PC-3 (cell line): ENCODE measurements at regions not wholly inside any gene's neighbourhood (a gene's known extent, or its start where the extent isn't known, plus 50 kb on each side); places are given as distances from the start of the nearest gene placed in this dataset.

Source experiments
- ATAC-seq: fragments of 200-7000 bp; cut with Tn5 transposase; 2 replicates; pipeline ENCODE4 v1.9.1; 2020; ENCODE audit warnings: mild to moderate bottlenecking, moderate library complexity
- BruUV-seq: library from RNA; stranded (reverse); fragments of 400-500 nt; replicated peaks from 2 replicates; lab custom pipeline; 2021; lab: Mats Ljungman, UMichigan
- CTCF ChIA-PET: fragments of 300-600 bp; sonication (Branson Sonifier 250); formaldehyde crosslinking; loops from one replicate; lab custom pipeline; 2022; ENCODE audit warnings: antibody characterized with exemption; lab: Charles Lee
- POLR2A ChIA-PET: fragments of 300-600 bp; sonication (Branson Sonifier 250); formaldehyde crosslinking; loops from one replicate; lab custom pipeline; 2022; ENCODE audit warnings: antibody characterized with exemption; ENCODE audit not compliant: unreplicated experiment; lab: Charles Lee
- DNase-seq: peaks from one replicate; pipeline ENCODE4 v3.0.0-alpha.2; 2015
- H2AFZ ChIP-seq: fragments of 300-600 bp; sonication (generic); 2 replicates; pipeline ENCODE4 v1.6.0; 2016; ENCODE audit warnings: antibody characterized with exemption, low read length
- H3F3A ChIP-seq: fragments of 300-600 bp; sonication (generic); one replicate; pipeline ENCODE4 v1.6.0; 2017; ENCODE audit warnings: antibody characterized with exemption, low read length, control low read depth, mild to moderate bottlenecking; ENCODE audit not compliant: unreplicated experiment
- H3K27ac ChIP-seq: fragments of 300-600 bp; sonication (generic); 2 replicates; pipeline ENCODE4 v1.5.1; 2016; ENCODE audit warnings: mild to moderate bottlenecking, low read length
- H3K27me3 ChIP-seq: fragments of 300-600 bp; sonication (generic); 2 replicates; pipeline ENCODE4 v1.6.1; 2016; ENCODE audit warnings: low read length, mixed read lengths
- H3K36me3 ChIP-seq: fragments of 300-600 bp; sonication (generic); 2 replicates; pipeline ENCODE4 v1.6.1; 2016; ENCODE audit warnings: low read depth, mixed run types, low read length, mixed read lengths
- H3K4me1 ChIP-seq: fragments of 300-600 bp; sonication (generic); 2 replicates; pipeline ENCODE4 v1.5.1; 2016; ENCODE audit warnings: low read length; ENCODE audit not compliant: insufficient read depth
- H3K4me2 ChIP-seq: fragments of 300-600 bp; sonication (generic); 2 replicates; pipeline ENCODE4 v1.6.0; 2016; ENCODE audit warnings: low read length
- H3K4me3 ChIP-seq: fragments of 300-600 bp; sonication (generic); 2 replicates; pipeline ENCODE4 v1.5.1; 2016; ENCODE audit warnings: mild to moderate bottlenecking, low read length, mixed read lengths
- H3K79me2 ChIP-seq: fragments of 300-600 bp; sonication (generic); 2 replicates; pipeline ENCODE4 v1.6.1; 2017; ENCODE audit warnings: low read length, mixed read lengths
- H3K9ac ChIP-seq: fragments of 300-600 bp; sonication (generic); 2 replicates; pipeline ENCODE4 v1.6.0; 2016; ENCODE audit warnings: mild to moderate bottlenecking, low read length
- H3K9me2 ChIP-seq: fragments of 300-600 bp; sonication (generic); replicated peaks from 2 replicates; pipeline ENCODE4 v1.6.1; 2016; ENCODE audit warnings: mixed run types, low read length, mixed read lengths
- H3K9me3 ChIP-seq: fragments of 300-600 bp; sonication (generic); 2 replicates; pipeline ENCODE4 v1.6.1; 2016; ENCODE audit warnings: low read length, mixed read lengths
- H4K20me1 ChIP-seq: fragments of 300-600 bp; sonication (generic); 2 replicates; pipeline ENCODE4 v1.6.1; 2016; ENCODE audit warnings: low read length, mixed read lengths
- CTCF ChIP-seq: fragments of 300-600 bp; sonication (generic); conservative IDR thresholded peaks from 2 replicates; pipeline ENCODE4 v1.5.1; 2017; ENCODE audit warnings: antibody characterized with exemption, low read depth, mild to moderate bottlenecking, low read length
- EZH2 ChIP-seq: fragments of 300-600 bp; sonication (generic); IDR thresholded peaks from one replicate; pipeline ENCODE4 v1.6.1; 2017; ENCODE audit warnings: antibody characterized with exemption, mild to moderate bottlenecking, low read length; ENCODE audit not compliant: unreplicated experiment
- EZH2phosphoT487 ChIP-seq: fragments of 300-600 bp; sonication (generic); IDR thresholded peaks from 2 replicates; pipeline ENCODE4 v1.6.1; 2018; ENCODE audit warnings: mild to moderate bottlenecking, antibody characterized with exemption, low read length, borderline replicate concordance
- intact Hi-C: fragments of 100-400 bp; cut with micrococcal nuclease; formaldehyde crosslinking; loops from 2 replicates; pipeline ENCODE4 v1.9.0; 2023

- Histone ChIP-seq H3K9me3 (no peaks in the 10 kb centered on the region), H4K20me1 (no peaks in the 10 kb centered on the region), H3K4me2 (no peak overlapping the region), H3F3A (no peaks in the 10 kb centered on the region), H3K4me1 (no peaks in the 10 kb centered on the region), H2AFZ (no peak overlapping the region), H3K27ac (no peak overlapping the region), H3K9ac (no peak overlapping the region), H3K79me2 (no peaks in the 10 kb centered on the region), H3K36me3 (no peaks in the 10 kb centered on the region), H3K9me2 (0 out of 2 replicates have a peak, but pooled peaks cover 3% of the 10 kb centered on the region), H3K27me3 (peaks cover 36% of the 10 kb centered on the region), H3K4me3 (no peak overlapping the region)
- DNase-seq (no peak), ATAC-seq (no peak)
- intact Hi-C loops = no loop called here
- POLR2A ChIA-PET = no interaction called here
- TF ChIP-seq EZH2 (no peak), CTCF (no peak), EZH2phosphoT487 (no peak)
- CTCF ChIA-PET = no interaction called here
- BruUV-seq = no TSS peak
Observed at GRCh38 chr3:179510496-179510895, 52.2 kb upstream of the ACTL6A start.

DNA sequence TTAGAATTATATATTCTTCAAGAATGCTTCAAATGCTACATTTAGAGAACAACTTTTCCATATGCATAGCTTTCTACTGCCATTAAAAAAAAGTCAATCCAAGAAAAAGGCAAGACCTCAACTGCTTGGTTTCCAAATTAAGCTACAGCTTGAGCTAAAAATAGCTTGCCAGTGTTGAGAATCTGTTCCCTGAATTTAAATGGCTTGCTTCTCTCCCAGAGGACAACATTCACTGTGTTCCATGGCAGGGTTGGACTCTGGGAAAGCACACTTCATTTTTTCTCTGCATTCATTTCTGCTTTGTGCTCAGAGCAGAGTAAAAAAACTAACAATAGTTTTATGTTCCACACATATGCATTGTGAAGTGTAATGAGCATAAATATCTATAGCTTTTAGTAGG, 50.3 kb upstream of the ACTL6A start:
- intact Hi-C loops = no loop called here
- no peaks in the 10 kb centered on the region for H3K36me3 ChIP-seq
- POLR2A ChIA-PET = no interaction called here
- no peak overlapping the region for H2AFZ ChIP-seq
- CTCF ChIA-PET = no interaction called here
- ATAC-seq (no peak), DNase-seq (no peak)
- 0 out of 2 replicates have a peak, but pooled peaks cover 3% of the 10 kb centered on the region for H3K9me2 ChIP-seq
- no peak overlapping the region for H3K27ac ChIP-seq
- no peak overlapping the region for H3K4me2 ChIP-seq
- H3F3A ChIP-seq = no peaks in the 10 kb centered on the region
- no peak overlapping the region for H3K9ac ChIP-seq
- H3K9me3 ChIP-seq = no peaks in the 10 kb centered on the region
- no peaks in the 10 kb centered on the region for H3K79me2 ChIP-seq
- BruUV-seq = no TSS peak
- H3K27me3 ChIP-seq = peaks cover 18% of the 10 kb centered on the region
- H3K4me3 ChIP-seq = no peak overlapping the region
- no peaks in the 10 kb centered on the region for H4K20me1 ChIP-seq
- H3K4me1 ChIP-seq = no peaks in the 10 kb centered on the region
- TF ChIP-seq EZH2phosphoT487 (no peak), EZH2 (no peak), CTCF (no peak)
